ENCODE measurements at regions not wholly inside any gene's neighbourhood (a gene's known extent, or its start where the extent isn't known, plus 50 kb on each side); places are given as distances from the start of the nearest gene placed in this dataset.

- no peak for DNase-seq (ENCODE audit: low read depth, low spot score)
- H3K27me3 ChIP-seq (ENCODE audit: control insufficient read depth, insufficient read depth, low read length), result no peaks in the 10 kb centered on the region
- POLR2A ChIA-PET, result no interaction called here
- H3K9me3 ChIP-seq (ENCODE audit: control insufficient read depth, insufficient read depth, low read length), result no peaks in the 10 kb centered on the region; the same call in none of the 2 replicates
- no peak overlapping the region for H3K27ac ChIP-seq (ENCODE audit: low read depth, low read length)
- H3K4me3 ChIP-seq (ENCODE audit: low read depth, low read length), result no peak overlapping the region
- TF ChIP-seq CTCF (IDR thresholded peaks at IDR 0.05; ENCODE audit: low read depth, low read length), result no peak
- CTCF ChIA-PET, result no interaction called here
Measured at GRCh38 chr2:128608921-128609880, 290.5 kb upstream of the HS6ST1 start.

GRCh38 chr2:128610496-128610895 lies 291.8 kb upstream of the HS6ST1 start:
- no peak for TF ChIP-seq CTCF (IDR thresholded peaks at IDR 0.05; ENCODE audit: low read depth, low read length)

GRCh38 chr2:128611421-128612320 lies 293.0 kb upstream of the HS6ST1 start:
- CTCF ChIA-PET, result no interaction called here
- H3K27ac ChIP-seq (ENCODE audit: low read depth, low read length), result no peak overlapping the region
- TF ChIP-seq CTCF (IDR thresholded peaks at IDR 0.05; ENCODE audit: low read depth, low read length), result no peak

More at GRCh38 chr2:128610496-128610895, 291.8 kb upstream of the HS6ST1 start:
- no peaks in the 10 kb centered on the region; the same call in none of the 2 replicates for H3K9me3 ChIP-seq (ENCODE audit: control insufficient read depth, insufficient read depth, low read length)
- DNase-seq (ENCODE audit: low read depth, low spot score), result no peak
- POLR2A ChIA-PET, result no interaction called here
- no peaks in the 10 kb centered on the region for H3K27me3 ChIP-seq (ENCODE audit: control insufficient read depth, insufficient read depth, low read length)
- CTCF ChIA-PET, result no interaction called here
- H3K4me3 ChIP-seq (ENCODE audit: low read depth, low read length), result no peak overlapping the region
- no peak overlapping the region for H3K27ac ChIP-seq (ENCODE audit: low read depth, low read length)

GRCh38 chr2:128612628-128613027 lies 294.0 kb upstream of the HS6ST1 start:
- no peaks in the 10 kb centered on the region; the same call in none of the 2 replicates for H3K9me3 ChIP-seq (ENCODE audit: control insufficient read depth, insufficient read depth, low read length)
- H3K27me3 ChIP-seq (ENCODE audit: control insufficient read depth, insufficient read depth, low read length), result no peaks in the 10 kb centered on the region
- no peak for TF ChIP-seq CTCF (IDR thresholded peaks at IDR 0.05; ENCODE audit: low read depth, low read length)
- POLR2A ChIA-PET, result no interaction called here
- no peak for DNase-seq (ENCODE audit: low read depth, low spot score)
- no peak overlapping the region for H3K27ac ChIP-seq (ENCODE audit: low read depth, low read length)
- H3K4me3 ChIP-seq (ENCODE audit: low read depth, low read length), result no peak overlapping the region
- CTCF ChIA-PET, result interaction anchor here (0.6 kb wide), 1 partner anchor 1586 kb away, joined by 6 read pairs; no protein-coding TSS in a partner anchor

More at GRCh38 chr2:128611421-128612320, 293.0 kb upstream of the HS6ST1 start:
- H3K9me3 ChIP-seq (ENCODE audit: control insufficient read depth, insufficient read depth, low read length), result no peaks in the 10 kb centered on the region; the same call in none of the 2 replicates
- POLR2A ChIA-PET, result no interaction called here
- DNase-seq (ENCODE audit: low read depth, low spot score), result no peak
- H3K27me3 ChIP-seq (ENCODE audit: control insufficient read depth, insufficient read depth, low read length), result no peaks in the 10 kb centered on the region
- H3K4me3 ChIP-seq (ENCODE audit: low read depth, low read length), result no peak overlapping the region

All from AG04450 (cell line).